Endodermal cell (in vitro differentiated cells): ENCODE measurements at regions not wholly inside any gene's neighbourhood (a gene's known extent, or its start where the extent isn't known, plus 50 kb on each side); places are given as distances from the start of the nearest gene placed in this dataset.

Experiments used
- DNase-seq: peaks from one replicate; pipeline ENCODE4 v3.0.0-alpha.2; 2017
- H3K27ac ChIP-seq: 2 replicates; pipeline ENCODE4 v1.5.1; 2013; ENCODE audit warnings: mild to moderate bottlenecking, low read depth, low read length, moderate library complexity
- H3K27me3 ChIP-seq: 2 replicates; pipeline ENCODE4 v1.6.1; 2013; ENCODE audit warnings: mild to moderate bottlenecking, low read length, moderate library complexity; ENCODE audit not compliant: insufficient read depth, control insufficient read depth, poor library complexity, severe bottlenecking
- H3K36me3 ChIP-seq: 2 replicates; pipeline ENCODE4 v1.7.0; 2013; ENCODE audit warnings: mild to moderate bottlenecking, low read length, moderate library complexity; ENCODE audit not compliant: control insufficient read depth, insufficient read depth
- H3K4me1 ChIP-seq: one replicate; pipeline ENCODE4 v1.7.0; 2013; ENCODE audit warnings: low read length; ENCODE audit not compliant: control insufficient read depth, insufficient read depth
- H3K4me3 ChIP-seq: 2 replicates; pipeline ENCODE4 v1.5.1; 2013; ENCODE audit warnings: mild to moderate bottlenecking, low read length, moderate library complexity
- H3K9ac ChIP-seq: 2 replicates; pipeline ENCODE4 v1.6.1; 2013; ENCODE audit warnings: mild to moderate bottlenecking, low read length, moderate library complexity; ENCODE audit not compliant: poor library complexity, severe bottlenecking; ENCODE audit errors: extremely low read depth
- H3K9me3 ChIP-seq: 2 replicates; pipeline ENCODE4 v1.6.1; 2013; ENCODE audit warnings: mild to moderate bottlenecking, low read length, moderate library complexity; ENCODE audit not compliant: control insufficient read depth
- H3K27ac Mint-ChIP-seq: 2 replicates; pipeline ENCODE4 v1.8.0; 2020; ENCODE audit warnings: mixed read lengths
- H3K27me3 Mint-ChIP-seq: 2 replicates; pipeline ENCODE4 v1.8.0; 2021; ENCODE audit warnings: mild to moderate bottlenecking, mixed read lengths; ENCODE audit not compliant: insufficient read depth
- H3K36me3 Mint-ChIP-seq: 2 replicates; pipeline ENCODE4 v1.8.0; 2020; ENCODE audit warnings: low read depth, mixed read lengths
- H3K4me1 Mint-ChIP-seq: 2 replicates; pipeline ENCODE4 v1.8.0; 2020; ENCODE audit warnings: mixed read lengths
- H3K4me3 Mint-ChIP-seq: 2 replicates; pipeline ENCODE4 v1.8.0; 2020; ENCODE audit warnings: mild to moderate bottlenecking, moderate library complexity, mixed read lengths
- H3K9me3 Mint-ChIP-seq: 2 replicates; pipeline ENCODE4 v1.8.0; 2020; ENCODE audit warnings: mild to moderate bottlenecking, mixed read lengths
- CTCF ChIP-seq: fragments of 200-600 bp; sonication (generic); conservative IDR thresholded peaks from 2 replicates; pipeline ENCODE4 v1.5.0; 2021; ENCODE audit warnings: antibody characterized with exemption, mild to moderate bottlenecking
- WGBS, 2 experiments: methylation state at CpG; one replicate each; pipeline versions ENCODE4 v1.1.5 to v1.1.7; 2013; ENCODE audit warnings: missing lambda C conversion rate in 2 of 2, mixed read lengths in 1 of 2; ENCODE audit not compliant: insufficient coverage in 1 of 2, insufficient read length in 1 of 2; 5-methylcytosine and 5-hydroxymethylcytosine counted together

DNA sequence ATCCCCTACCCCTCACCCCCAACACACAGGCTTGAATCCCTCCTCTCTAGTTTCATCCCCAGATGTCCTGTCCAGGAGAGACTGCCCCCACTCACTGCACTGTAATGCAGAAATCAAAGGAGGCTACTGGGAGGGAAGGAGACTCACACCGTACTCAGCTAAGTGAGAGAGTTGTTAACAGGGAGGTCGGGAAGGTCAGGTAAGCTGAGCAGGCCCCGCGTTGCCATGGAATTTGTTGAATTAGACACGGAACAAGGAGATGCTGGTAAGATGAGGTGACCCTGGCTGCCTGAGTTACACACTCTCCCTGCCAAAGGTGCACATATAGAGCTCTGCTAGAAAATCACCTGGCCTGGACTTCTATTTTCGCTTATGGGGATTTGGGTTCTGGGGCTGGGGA, 197.9 kb downstream of the NXPE2 start:
- H3K36me3 ChIP-seq, result no peaks in the 10 kb centered on the region
- Mint-ChIP-seq H3K4me1 (peaks cover 13% of the 10 kb centered on the region), H3K27me3 (peaks cover 2% of the 10 kb centered on the region), H3K27ac (no peak overlapping the region), H3K9me3 (no peaks in the 10 kb centered on the region), H3K4me3 (no peak overlapping the region), H3K36me3 (no peaks in the 10 kb centered on the region)
- no peak for TF ChIP-seq CTCF
- H3K27me3 ChIP-seq, result peaks cover 16% of the 10 kb centered on the region
- H3K9me3 ChIP-seq, result no peaks in the 10 kb centered on the region
- H3K27ac ChIP-seq, result no peak overlapping the region
- 82 to 86% methylated on average over 4 to 6 of the region's 6 CpGs for WGBS, 2 experiments
- no peak overlapping the region for H3K4me3 ChIP-seq
- H3K9ac ChIP-seq, result no peak overlapping the region
- no peaks in the 10 kb centered on the region for H3K4me1 ChIP-seq
- no peak for DNase-seq

- peaks cover 14% of the 10 kb centered on the region for H3K4me1 Mint-ChIP-seq
- H3K4me3 ChIP-seq, result no peak overlapping the region
- DNase-seq, result no peak
- no peaks in the 10 kb centered on the region for H3K36me3 Mint-ChIP-seq
- H3K27me3 Mint-ChIP-seq, result peaks cover 4% of the 10 kb centered on the region
- no peak overlapping the region for H3K27ac ChIP-seq
- no peak overlapping the region for H3K9ac ChIP-seq
- no peaks in the 10 kb centered on the region for H3K9me3 Mint-ChIP-seq
- H3K4me3 Mint-ChIP-seq, result no peak overlapping the region
- H3K4me1 ChIP-seq, result no peaks in the 10 kb centered on the region
- no peaks in the 10 kb centered on the region for H3K36me3 ChIP-seq
- no peaks in the 10 kb centered on the region for H3K9me3 ChIP-seq
- H3K27me3 ChIP-seq, result peaks cover 16% of the 10 kb centered on the region
- no peak overlapping the region for H3K27ac Mint-ChIP-seq
- no peak for TF ChIP-seq CTCF
Measured at GRCh38 chr11:114877976-114878375, 199.6 kb downstream of the NXPE2 start.

GRCh38 chr11:114880442-114880841, 202.1 kb downstream of the NXPE2 start:
- Histone ChIP-seq H3K9me3 (no peaks in the 10 kb centered on the region), H3K4me1 (no peaks in the 10 kb centered on the region), H3K4me3 (no peak overlapping the region), H3K27me3 (peaks cover 16% of the 10 kb centered on the region), H3K27ac (no peak overlapping the region), H3K36me3 (no peaks in the 10 kb centered on the region), H3K9ac (no peak overlapping the region)
- Mint-ChIP-seq H3K4me3 (no peak overlapping the region), H3K27ac (no peak overlapping the region), H3K4me1 (peaks cover 14% of the 10 kb centered on the region), H3K27me3 (peaks cover 9% of the 10 kb centered on the region), H3K36me3 (no peaks in the 10 kb centered on the region), H3K9me3 (no peaks in the 10 kb centered on the region)
- WGBS, 2 experiments, result 67 to 74% methylated on average over 1 to 2 of the region's 2 CpGs
- no peak for DNase-seq
- no peak for TF ChIP-seq CTCF
